ENCODE measurements at regions not wholly inside any gene's neighbourhood (a gene's known extent, or its start where the extent isn't known, plus 50 kb on each side); places are given as distances from the start of the nearest gene placed in this dataset.

DNA sequence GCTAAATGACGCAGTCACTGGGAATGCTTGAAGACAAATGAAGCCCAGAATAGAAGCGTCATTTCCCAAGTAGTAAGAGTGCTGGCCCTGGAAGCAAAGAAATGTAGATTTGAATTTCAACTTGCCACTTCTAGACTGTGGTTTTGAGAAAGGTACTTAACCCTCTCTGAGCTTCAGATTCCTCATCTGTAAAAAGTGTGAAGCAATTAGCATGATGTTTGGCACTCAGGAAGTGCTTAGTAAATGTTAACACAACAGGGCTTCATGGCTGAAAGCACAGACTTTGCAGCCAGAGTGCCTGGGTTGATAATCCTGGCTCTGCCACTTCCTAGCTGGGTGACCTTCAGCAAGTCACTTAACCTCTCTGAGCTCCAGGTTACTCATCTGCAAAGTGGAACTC lies 147.4 kb upstream of the RPS6KA3 start:
- TF ChIP-seq, protein P1, sequence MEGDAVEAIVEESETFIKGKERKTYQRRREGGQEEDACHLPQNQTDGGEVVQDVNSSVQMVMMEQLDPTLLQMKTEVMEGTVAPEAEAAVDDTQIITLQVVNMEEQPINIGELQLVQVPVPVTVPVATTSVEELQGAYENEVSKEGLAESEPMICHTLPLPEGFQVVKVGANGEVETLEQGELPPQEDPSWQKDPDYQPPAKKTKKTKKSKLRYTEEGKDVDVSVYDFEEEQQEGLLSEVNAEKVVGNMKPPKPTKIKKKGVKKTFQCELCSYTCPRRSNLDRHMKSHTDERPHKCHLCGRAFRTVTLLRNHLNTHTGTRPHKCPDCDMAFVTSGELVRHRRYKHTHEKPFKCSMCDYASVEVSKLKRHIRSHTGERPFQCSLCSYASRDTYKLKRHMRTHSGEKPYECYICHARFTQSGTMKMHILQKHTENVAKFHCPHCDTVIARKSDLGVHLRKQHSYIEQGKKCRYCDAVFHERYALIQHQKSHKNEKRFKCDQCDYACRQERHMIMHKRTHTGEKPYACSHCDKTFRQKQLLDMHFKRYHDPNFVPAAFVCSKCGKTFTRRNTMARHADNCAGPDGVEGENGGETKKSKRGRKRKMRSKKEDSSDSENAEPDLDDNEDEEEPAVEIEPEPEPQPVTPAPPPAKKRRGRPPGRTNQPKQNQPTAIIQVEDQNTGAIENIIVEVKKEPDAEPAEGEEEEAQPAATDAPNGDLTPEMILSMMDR (IDR thresholded peaks at IDR 0.05), result no peak
- no peak for TF ChIP-seq POLR2A (IDR thresholded peaks at IDR 0.05)
